ENCODE measurements at regions not wholly inside any gene's neighbourhood (a gene's known extent, or its start where the extent isn't known, plus 50 kb on each side); places are given as distances from the start of the nearest gene placed in this dataset.

DNA sequence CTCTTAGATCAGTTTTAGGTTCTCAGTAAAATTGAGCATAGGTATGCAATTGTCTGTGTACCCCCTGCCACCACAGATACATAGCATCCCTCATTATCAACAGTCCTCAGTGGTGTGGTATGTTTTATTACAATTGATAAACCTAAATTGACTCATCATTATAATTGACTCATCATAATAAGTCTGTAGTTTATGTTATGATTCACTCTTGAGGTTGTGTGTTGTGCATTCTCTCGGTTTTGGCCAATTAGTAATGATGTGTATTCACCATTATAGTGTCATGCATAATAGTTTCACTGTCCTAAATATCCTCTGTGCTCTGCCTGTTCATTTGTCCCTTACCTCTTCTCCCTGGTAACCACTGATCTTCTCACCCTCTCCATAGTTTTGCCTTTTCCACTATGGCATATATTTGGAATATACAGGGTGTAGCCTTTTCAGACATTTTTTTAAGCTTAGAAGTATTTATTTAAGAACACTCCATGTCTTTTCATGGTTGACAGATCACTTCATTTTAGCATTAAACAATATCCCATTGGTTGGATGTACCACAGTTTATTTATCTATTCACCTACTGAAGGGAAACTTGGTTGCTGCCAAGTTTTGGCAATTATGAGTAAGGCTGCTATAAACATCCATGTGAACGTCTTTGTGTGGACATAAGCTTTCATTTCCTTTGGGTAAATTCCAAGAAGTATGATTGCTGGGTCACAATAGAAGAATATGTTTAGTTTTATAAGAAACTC is 1620.6 kb upstream of the MIR17HG start:
- no peak overlapping the region for H3K4me2 ChIP-seq (ENCODE audit: low read length)
- ChIA-PET RAD21 (ENCODE audit: low non-redundant PET in 1 of 2, low total read pairs in 2 of 2, uncharacterized antibody in 2 of 2, unreplicated experiment in 2 of 2) (no interaction called here), CTCF (no interaction called here), POLR2A (no interaction called here)
- ATAC-seq (no peak), DNase-seq (ENCODE audit: low read depth, low spot score) (no peak)
- H3K9me3 ChIP-seq (ENCODE audit: control insufficient read depth in 1 of 2, insufficient read depth in 1 of 2, low read depth in 1 of 2, low read length in 2 of 2): peaks cover 3% of the 10 kb centered on the region in 2 experiments; a peak in 2 of 4 replicates
- H3K36me3 ChIP-seq (ENCODE audit: control insufficient read depth in 1 of 2, insufficient read depth in 2 of 2, low read length in 2 of 2): no peaks in the 10 kb centered on the region
- no peak overlapping the region for H3K27ac ChIP-seq (ENCODE audit: low read depth, low read length)
- intact Hi-C loops (cut with micrococcal nuclease): no loop called here
- H2AFZ ChIP-seq (ENCODE audit: low read depth, low read length, poor library complexity, severe bottlenecking): no peak overlapping the region
- no peaks in the 10 kb centered on the region for H3K4me1 ChIP-seq (ENCODE audit: control insufficient read depth in 1 of 2, insufficient read depth in 2 of 2, low read length in 2 of 2)
- no peak overlapping the region for H3K4me3 ChIP-seq (replicated peaks in 1 of 2; ENCODE audit: low read depth in 1 of 2, low read length in 2 of 2)
- no peak overlapping the region for H3K9ac ChIP-seq (ENCODE audit: low read length)
- H3K9me2 ChIP-seq (ENCODE audit: insufficient read depth): no peaks in the 10 kb centered on the region
- BruUV-seq (replicated peaks): no TSS peak
- H3K79me2 ChIP-seq (ENCODE audit: insufficient read depth, low read length): no peaks in the 10 kb centered on the region
- TF ChIP-seq EZH2 (IDR thresholded peaks at IDR 0.05): no peak
- no peak for TF ChIP-seq CBX3 (IDR thresholded peaks at IDR 0.05; ENCODE audit: low read depth)
- TF ChIP-seq POLR2AphosphoS5 (IDR thresholded peaks at IDR 0.05; ENCODE audit: low read depth, low read length): no peak
- TF ChIP-seq YY1 (IDR thresholded peaks at IDR 0.05; ENCODE audit: extremely low read depth, insufficient replicate concordance, low read depth, low read length): no peak
- no peak for TF ChIP-seq POLR2A (IDR thresholded peaks at IDR 0.05; ENCODE audit: borderline replicate concordance, extremely low read depth, insufficient read depth, insufficient read length)
- H3K27me3 ChIP-seq (ENCODE audit: insufficient read depth, low read length): no peaks in the 10 kb centered on the region
- no peaks in the 10 kb centered on the region for H4K20me1 ChIP-seq (ENCODE audit: insufficient read depth)

DNA sequence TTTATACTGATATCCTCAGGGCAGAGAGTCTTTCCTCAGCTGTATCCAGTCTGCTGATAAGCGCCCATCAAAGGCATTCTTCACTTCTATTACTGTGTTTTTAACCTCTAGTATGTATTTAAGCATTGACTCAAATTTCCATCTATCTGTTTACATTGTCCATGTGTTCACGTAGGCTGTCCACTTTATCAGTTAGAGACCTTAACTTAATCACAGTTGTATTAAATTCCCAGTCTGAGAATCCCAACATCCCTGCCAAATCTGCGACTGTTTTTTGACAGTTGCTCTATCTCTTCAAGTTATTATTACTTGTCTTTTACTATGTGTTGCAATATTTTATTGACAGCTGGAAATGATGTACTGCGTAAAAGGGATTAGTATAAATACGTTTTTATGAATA is 1613.7 kb upstream of the MIR17HG start:
- ChIA-PET POLR2A (no interaction called here), CTCF (no interaction called here), RAD21 (ENCODE audit: low non-redundant PET in 1 of 2, low total read pairs in 2 of 2, uncharacterized antibody in 2 of 2, unreplicated experiment in 2 of 2) (no interaction called here)
- H4K20me1 ChIP-seq (ENCODE audit: insufficient read depth): no peaks in the 10 kb centered on the region; the same call in 1 of the 2 replicates
- DNase-seq (ENCODE audit: low read depth, low spot score) (no peak), ATAC-seq (no peak)
- no peak overlapping the region for H2AFZ ChIP-seq (ENCODE audit: low read depth, low read length, poor library complexity, severe bottlenecking)
- H3K36me3 ChIP-seq (ENCODE audit: control insufficient read depth in 1 of 2, insufficient read depth in 2 of 2, low read length in 2 of 2): no peaks in the 10 kb centered on the region
- BruUV-seq (replicated peaks): no TSS peak
- intact Hi-C loops (cut with micrococcal nuclease): no loop called here
- H3K79me2 ChIP-seq (ENCODE audit: insufficient read depth, low read length): no peaks in the 10 kb centered on the region
- H3K4me3 ChIP-seq (replicated peaks in 1 of 2; ENCODE audit: low read depth in 1 of 2, low read length in 2 of 2): no peak overlapping the region
- no peak overlapping the region for H3K4me2 ChIP-seq (ENCODE audit: low read length)
- no peak for TF ChIP-seq SRF (IDR thresholded peaks at IDR 0.05; ENCODE audit: low read depth)
- TF ChIP-seq, protein P1, sequence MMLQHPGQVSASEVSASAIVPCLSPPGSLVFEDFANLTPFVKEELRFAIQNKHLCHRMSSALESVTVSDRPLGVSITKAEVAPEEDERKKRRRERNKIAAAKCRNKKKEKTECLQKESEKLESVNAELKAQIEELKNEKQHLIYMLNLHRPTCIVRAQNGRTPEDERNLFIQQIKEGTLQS (IDR thresholded peaks at IDR 0.05): no peak
- TF ChIP-seq TCF7L2 (IDR thresholded peaks at IDR 0.05; ENCODE audit: borderline replicate concordance, extremely low read depth, insufficient read depth, insufficient read length): no peak
- TF ChIP-seq ELF1 (IDR thresholded peaks at IDR 0.05; ENCODE audit: borderline replicate concordance, low read depth): no peak
- TF ChIP-seq CEBPB (IDR thresholded peaks at IDR 0.05; ENCODE audit: low read depth): no peak
- no peaks in the 10 kb centered on the region for H3K27me3 ChIP-seq (ENCODE audit: insufficient read depth, low read length)
- H3K9me3 ChIP-seq (ENCODE audit: control insufficient read depth in 1 of 2, insufficient read depth in 1 of 2, low read depth in 1 of 2, low read length in 2 of 2): no peaks in the 10 kb centered on the region
- no peaks in the 10 kb centered on the region for H3K9me2 ChIP-seq (ENCODE audit: insufficient read depth)
- no peaks in the 10 kb centered on the region for H3K4me1 ChIP-seq (ENCODE audit: control insufficient read depth in 1 of 2, insufficient read depth in 2 of 2, low read length in 2 of 2)
- no peak overlapping the region for H3K27ac ChIP-seq (ENCODE audit: low read depth, low read length)
- no peak overlapping the region for H3K9ac ChIP-seq (ENCODE audit: low read length)

Measured in HCT116 (cell line).